Natural killer cell (primary cell): ENCODE measurements at regions not wholly inside any gene's neighbourhood (a gene's known extent, or its start where the extent isn't known, plus 50 kb on each side); places are given as distances from the start of the nearest gene placed in this dataset.

ENCODE experiments used
- ATAC-seq, 3 donors: fragments of 150-1000 bp in 2 of 3; fragments of 200-7000 bp in 1 of 3; cut with Tn5 transposase; 1 replicate in 1 of 3; 2 replicates in 2 of 3; pipeline ENCODE4 v1.10.0; 2021; ENCODE audit warnings: mild to moderate bottlenecking in 2 of 3, moderate library complexity in 2 of 3
- DNase-seq, 2 donors: peaks; one replicate each; pipeline versions ENCODE4 v3.0.0 to v3.0.0-alpha.2; 2013 to 2021; ENCODE audit warnings: mixed read lengths in 1 of 2
- H3K27ac ChIP-seq: one replicate; pipeline ENCODE4 v1.5.1; 2013; ENCODE audit warnings: mild to moderate bottlenecking, low read length
- H3K27me3 ChIP-seq: one replicate; pipeline ENCODE4 v1.6.1; 2013; ENCODE audit warnings: low read length; ENCODE audit not compliant: control insufficient read depth, insufficient read depth
- H3K36me3 ChIP-seq: one replicate; pipeline ENCODE4 v1.6.1; 2013; ENCODE audit warnings: low read length; ENCODE audit not compliant: control insufficient read depth, insufficient read depth
- H3K4me1 ChIP-seq: one replicate; pipeline ENCODE4 v1.6.1; 2013; ENCODE audit warnings: low read length; ENCODE audit not compliant: control insufficient read depth, insufficient read depth
- H3K4me3 ChIP-seq: one replicate; pipeline ENCODE4 v1.5.1; 2013; ENCODE audit warnings: low read length
- H3K9me3 ChIP-seq: one replicate; pipeline ENCODE4 v1.6.1; 2013; ENCODE audit warnings: low read length; ENCODE audit not compliant: control insufficient read depth, insufficient read depth
- H3K27ac Mint-ChIP-seq, 2 donors: one replicate each; pipeline ENCODE4 v1.8.0; 2022; ENCODE audit warnings: mild to moderate bottlenecking in 2 of 2, mixed read lengths in 2 of 2, moderate library complexity in 1 of 2
- H3K27me3 Mint-ChIP-seq, 2 donors: one replicate each; pipeline ENCODE4 v1.8.0; 2022; ENCODE audit warnings: low read depth in 2 of 2, mixed read lengths in 2 of 2
- H3K36me3 Mint-ChIP-seq: one replicate; pipeline ENCODE4 v1.8.0; 2022; ENCODE audit warnings: mixed read lengths
- H3K4me1 Mint-ChIP-seq, 2 donors: one replicate each; pipeline ENCODE4 v1.8.0; 2022; ENCODE audit warnings: mixed read lengths in 2 of 2
- H3K4me3 Mint-ChIP-seq: one replicate; pipeline ENCODE4 v1.8.0; 2022; ENCODE audit warnings: mild to moderate bottlenecking, moderate library complexity, mixed read lengths
- H3K9me3 Mint-ChIP-seq, 2 donors: one replicate each; pipeline ENCODE4 v1.8.0; 2022; ENCODE audit warnings: mixed read lengths in 2 of 2
- CTCF ChIP-seq: fragments of 200-600 bp; IDR thresholded peaks from one replicate; pipeline ENCODE4 v1.8.0; 2022; ENCODE audit warnings: antibody characterized with exemption
- WGBS: methylation state at CpG from one replicate; pipeline ENCODE4 v1.1.7; 2013; ENCODE audit warnings: missing lambda C conversion rate; ENCODE audit not compliant: insufficient coverage; 5-methylcytosine and 5-hydroxymethylcytosine counted together
- intact Hi-C: fragments of 100-400 bp; cut with micrococcal nuclease; formaldehyde crosslinking; loops from one replicate; pipeline ENCODE4 v1.14.2; 2022

GRCh38 chr7:41885078-41885477 lies 182.2 kb upstream of the INHBA start:
- Mint-ChIP-seq H3K27me3 (no peaks in the 10 kb centered on the region), H3K4me3 (no peak overlapping the region), H3K9me3 (no peaks in the 10 kb centered on the region), H3K36me3 (no peaks in the 10 kb centered on the region), H3K4me1 (peaks cover 21 to 26% of the 10 kb centered on the region in 2 donors), H3K27ac (peak overlapping the region in 1 of 2 donors; percentile 9)
- DNase-seq (no peak), ATAC-seq (no peak)
- no peaks in the 10 kb centered on the region for H3K9me3 ChIP-seq
- no peak overlapping the region for H3K27ac ChIP-seq
- H3K4me1 ChIP-seq: peaks cover 31% of the 10 kb centered on the region
- no peaks in the 10 kb centered on the region for H3K27me3 ChIP-seq
- TF ChIP-seq CTCF: no peak
- H3K36me3 ChIP-seq: no peaks in the 10 kb centered on the region
- no peak overlapping the region for H3K4me3 ChIP-seq
- intact Hi-C loops: no loop called here

- intact Hi-C loops: no loop called here
- ATAC-seq: no peak
Measured at GRCh38 chr7:41882745-41883420, 180.0 kb upstream of the INHBA start.

GRCh38 chr7:41882256-41882655 lies 179.4 kb upstream of the INHBA start:
- peaks cover 31% of the 10 kb centered on the region for H3K4me1 ChIP-seq
- no peak for TF ChIP-seq CTCF
- peak overlapping the region; percentile 10 for H3K4me3 ChIP-seq
- H3K36me3 Mint-ChIP-seq: no peaks in the 10 kb centered on the region
- H3K27me3 Mint-ChIP-seq: no peaks in the 10 kb centered on the region
- DNase-seq: peak in 1 of 2 donors; percentile 6
- H3K9me3 ChIP-seq: no peaks in the 10 kb centered on the region
- H3K36me3 ChIP-seq: no peaks in the 10 kb centered on the region
- peak overlapping the region; percentile 91 for H3K4me3 Mint-ChIP-seq
- WGBS: 55% methylated on average over 5 of the region's 5 CpGs
- peak in 1 of 3 donors; percentile 5 for ATAC-seq
- peaks cover 21 to 34% of the 10 kb centered on the region in 2 donors for H3K4me1 Mint-ChIP-seq
- H3K9me3 Mint-ChIP-seq: no peaks in the 10 kb centered on the region
- peak overlapping the region; percentile 96 for H3K27ac ChIP-seq
- intact Hi-C loops: no loop called here
- no peaks in the 10 kb centered on the region for H3K27me3 ChIP-seq
- peak overlapping the region; percentile 96 to 99 for H3K27ac Mint-ChIP-seq

More at GRCh38 chr7:41882745-41883420, 180.0 kb upstream of the INHBA start:
- Mint-ChIP-seq H3K27ac (peak overlapping the region; percentile 96 to 99), H3K27me3 (no peaks in the 10 kb centered on the region), H3K4me3 (peak overlapping the region; percentile 91), H3K36me3 (no peaks in the 10 kb centered on the region), H3K4me1 (peaks cover 21 to 34% of the 10 kb centered on the region in 2 donors), H3K9me3 (no peaks in the 10 kb centered on the region)
- Histone ChIP-seq H3K4me3 (no peak overlapping the region), H3K27ac (peak overlapping the region; percentile 96), H3K27me3 (no peaks in the 10 kb centered on the region), H3K9me3 (no peaks in the 10 kb centered on the region), H3K4me1 (peaks cover 31% of the 10 kb centered on the region), H3K36me3 (no peaks in the 10 kb centered on the region)
- no peak for TF ChIP-seq CTCF
- DNase-seq: no peak
- 89% methylated on average over 15 of the region's 16 CpGs for WGBS
